Hepatocyte (in vitro differentiated cells): ENCODE measurements at regions not wholly inside any gene's neighbourhood (a gene's known extent, or its start where the extent isn't known, plus 50 kb on each side); places are given as distances from the start of the nearest gene placed in this dataset.

ENCODE experiments used
- DNase-seq: peaks from one replicate; pipeline ENCODE4 v3.0.0-alpha.2; 2016; ENCODE audit warnings: low spot score
- H2AFZ ChIP-seq: fragments of 200-600 bp; sonication (generic); 2 replicates; pipeline ENCODE4 v1.6.0; 2016; ENCODE audit warnings: antibody characterized with exemption, mild to moderate bottlenecking
- H3K27ac ChIP-seq: fragments of 200-600 bp; sonication (generic); 2 replicates; pipeline ENCODE4 v1.5.1; 2016; ENCODE audit warnings: mild to moderate bottlenecking
- H3K27me3 ChIP-seq: fragments of 200-600 bp; sonication (generic); 2 replicates; pipeline ENCODE4 v1.6.1; 2016
- H3K36me3 ChIP-seq: fragments of 200-600 bp; sonication (generic); replicated peaks from 2 replicates; pipeline ENCODE4 v1.5.1; 2016; ENCODE audit warnings: low read depth; ENCODE audit not compliant: insufficient read depth
- H3K4me1 ChIP-seq: fragments of 200-600 bp; sonication (generic); 2 replicates; pipeline ENCODE4 v1.5.1; 2016; ENCODE audit warnings: mild to moderate bottlenecking, moderate library complexity; ENCODE audit not compliant: insufficient read depth
- H3K4me2 ChIP-seq: fragments of 200-600 bp; sonication (generic); 2 replicates; pipeline ENCODE4 v1.6.0; 2016
- H3K4me3 ChIP-seq: fragments of 200-600 bp; sonication (generic); 2 replicates; pipeline ENCODE4 v1.5.1; 2016; ENCODE audit warnings: mild to moderate bottlenecking
- H3K79me2 ChIP-seq: fragments of 200-600 bp; sonication (generic); 2 replicates; pipeline ENCODE4 v1.6.0; 2017; ENCODE audit warnings: mild to moderate bottlenecking
- H3K9me2 ChIP-seq: fragments of 200-600 bp; sonication (generic); replicated peaks from 2 replicates; pipeline ENCODE4 v1.6.0; 2017; ENCODE audit warnings: mild to moderate bottlenecking; ENCODE audit not compliant: insufficient read depth
- H3K9me3 ChIP-seq: fragments of 200-600 bp; sonication (generic); 2 replicates; pipeline ENCODE4 v1.5.1; 2016; ENCODE audit warnings: low read depth, mild to moderate bottlenecking
- H4K20me1 ChIP-seq: fragments of 200-600 bp; sonication (generic); 2 replicates; pipeline ENCODE4 v1.6.0; 2016; ENCODE audit warnings: mild to moderate bottlenecking; ENCODE audit not compliant: insufficient read depth, poor library complexity, severe bottlenecking
- EZH2 ChIP-seq: fragments of 200-600 bp; sonication (generic); IDR thresholded peaks from 2 replicates; pipeline ENCODE4 v1.6.1; 2016; ENCODE audit warnings: antibody characterized with exemption, mild to moderate bottlenecking, borderline replicate concordance
- EZH2phosphoT487 ChIP-seq: fragments of 200-600 bp; sonication (generic); IDR thresholded peaks from one replicate; pipeline ENCODE4 v1.6.1; 2018; ENCODE audit warnings: antibody characterized with exemption, mild to moderate bottlenecking, low read depth, moderate library complexity; ENCODE audit not compliant: unreplicated experiment, severe bottlenecking
- WGBS: methylation state at CpG from one replicate; pipeline ENCODE4 v1.1.6; 2016; ENCODE audit warnings: low lambda C conversion rate; ENCODE audit errors: missing lambda C conversion rate; 5-methylcytosine and 5-hydroxymethylcytosine counted together
- TF ChIP-seq, protein P1 (sequence below): fragments of 200-600 bp; sonication (generic); IDR thresholded peaks from 2 replicates; pipeline ENCODE4 v1.5.1; 2016; ENCODE audit warnings: antibody characterized with exemption, mild to moderate bottlenecking; ENCODE audit not compliant: poor library complexity

DNA sequence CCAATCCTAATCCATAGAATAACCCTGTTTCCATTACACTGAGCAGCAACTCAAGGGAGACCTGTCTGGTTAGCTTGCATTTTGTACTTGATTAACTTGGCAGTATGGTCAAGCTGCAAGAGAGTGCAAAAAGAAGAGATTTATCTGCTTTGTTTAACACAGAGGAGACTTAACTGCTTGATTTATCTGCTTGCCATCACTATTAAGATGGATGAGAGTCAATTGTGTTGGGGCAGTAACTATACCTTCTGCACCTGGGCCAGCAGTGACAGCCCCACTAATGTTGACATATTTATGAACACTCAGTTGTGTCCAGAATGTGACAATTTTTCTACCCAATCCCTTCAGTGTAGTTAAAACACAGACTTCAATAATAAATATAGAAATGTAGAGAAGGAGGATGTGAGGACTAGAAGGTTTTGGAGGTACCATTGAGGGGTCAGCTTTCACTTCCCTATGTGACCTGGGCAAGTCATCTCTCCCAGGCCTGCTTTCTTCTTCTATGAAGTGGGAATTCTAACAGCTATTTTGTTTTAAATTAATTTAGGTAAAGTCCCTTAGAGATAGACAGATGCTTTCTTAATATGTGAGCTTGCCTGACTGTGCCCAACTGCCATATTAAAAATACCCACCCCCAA is 159.1 kb upstream of the KCNK2 start:
- Histone ChIP-seq H2AFZ (no peak overlapping the region), H3K4me2 (no peak overlapping the region), H3K9me3 (no peaks in the 10 kb centered on the region), H3K27ac (no peak overlapping the region), H3K4me3 (no peak overlapping the region), H3K4me1 (no peaks in the 10 kb centered on the region), H3K79me2 (no peaks in the 10 kb centered on the region), H3K9me2 (no peaks in the 10 kb centered on the region), H4K20me1 (no peaks in the 10 kb centered on the region), H3K27me3 (no peaks in the 10 kb centered on the region), H3K36me3 (no peaks in the 10 kb centered on the region)
- TF ChIP-seq EZH2 (no peak), EZH2phosphoT487 (no peak)
- TF ChIP-seq, protein P1, sequence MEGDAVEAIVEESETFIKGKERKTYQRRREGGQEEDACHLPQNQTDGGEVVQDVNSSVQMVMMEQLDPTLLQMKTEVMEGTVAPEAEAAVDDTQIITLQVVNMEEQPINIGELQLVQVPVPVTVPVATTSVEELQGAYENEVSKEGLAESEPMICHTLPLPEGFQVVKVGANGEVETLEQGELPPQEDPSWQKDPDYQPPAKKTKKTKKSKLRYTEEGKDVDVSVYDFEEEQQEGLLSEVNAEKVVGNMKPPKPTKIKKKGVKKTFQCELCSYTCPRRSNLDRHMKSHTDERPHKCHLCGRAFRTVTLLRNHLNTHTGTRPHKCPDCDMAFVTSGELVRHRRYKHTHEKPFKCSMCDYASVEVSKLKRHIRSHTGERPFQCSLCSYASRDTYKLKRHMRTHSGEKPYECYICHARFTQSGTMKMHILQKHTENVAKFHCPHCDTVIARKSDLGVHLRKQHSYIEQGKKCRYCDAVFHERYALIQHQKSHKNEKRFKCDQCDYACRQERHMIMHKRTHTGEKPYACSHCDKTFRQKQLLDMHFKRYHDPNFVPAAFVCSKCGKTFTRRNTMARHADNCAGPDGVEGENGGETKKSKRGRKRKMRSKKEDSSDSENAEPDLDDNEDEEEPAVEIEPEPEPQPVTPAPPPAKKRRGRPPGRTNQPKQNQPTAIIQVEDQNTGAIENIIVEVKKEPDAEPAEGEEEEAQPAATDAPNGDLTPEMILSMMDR: no peak
- DNase-seq: no peak

- Histone ChIP-seq H3K27me3 (no peaks in the 10 kb centered on the region), H3K4me3 (no peak overlapping the region), H3K79me2 (no peaks in the 10 kb centered on the region), H2AFZ (no peak overlapping the region), H3K27ac (no peak overlapping the region), H3K9me3 (no peaks in the 10 kb centered on the region), H3K9me2 (no peaks in the 10 kb centered on the region), H3K4me1 (no peaks in the 10 kb centered on the region), H4K20me1 (no peaks in the 10 kb centered on the region), H3K36me3 (no peaks in the 10 kb centered on the region), H3K4me2 (no peak overlapping the region)
- TF ChIP-seq EZH2phosphoT487 (no peak), EZH2 (no peak)
- TF ChIP-seq, protein P1: no peak
- WGBS: 59% methylated on average over 1 of the region's 1 CpG
- no peak for DNase-seq
Observed at GRCh38 chr1:214927796-214928195, 154.7 kb upstream of the KCNK2 start.

- Histone ChIP-seq H3K4me1 (no peaks in the 10 kb centered on the region), H4K20me1 (no peaks in the 10 kb centered on the region), H3K9me2 (no peaks in the 10 kb centered on the region), H3K79me2 (no peaks in the 10 kb centered on the region), H3K4me3 (no peak overlapping the region), H3K36me3 (no peaks in the 10 kb centered on the region), H3K27ac (no peak overlapping the region), H3K4me2 (no peak overlapping the region), H3K9me3 (no peaks in the 10 kb centered on the region), H3K27me3 (no peaks in the 10 kb centered on the region), H2AFZ (no peak overlapping the region)
- DNase-seq: no peak
- WGBS: 88% methylated on average over 2 of the region's 2 CpGs
- no peak for TF ChIP-seq EZH2
- TF ChIP-seq, protein P1: no peak
- no peak for TF ChIP-seq EZH2phosphoT487
Observed at GRCh38 chr1:214928574-214928973, 154.0 kb upstream of the KCNK2 start.
